ENCODE measurements at regions not wholly inside any gene's neighbourhood (a gene's known extent, or its start where the extent isn't known, plus 50 kb on each side); places are given as distances from the start of the nearest gene placed in this dataset.

GRCh38 chr20:11642866-11643265 lies 274.8 kb upstream of the BTBD3 start:
- H4K20me1 ChIP-seq (ENCODE audit: insufficient read depth), result no peaks in the 10 kb centered on the region
- no peaks in the 10 kb centered on the region for H3K27me3 ChIP-seq (ENCODE audit: insufficient read depth, low read depth)
- H2AFZ ChIP-seq (ENCODE audit: low read depth), result no peak overlapping the region
- H3K27ac ChIP-seq, result no peak overlapping the region
- no peak overlapping the region for H3K4me3 ChIP-seq (IDR thresholded peaks at IDR 0.05; ENCODE audit: insufficient read depth, low read depth, low read length)
- no peaks in the 10 kb centered on the region for H3K36me3 ChIP-seq (ENCODE audit: insufficient read depth)
- H3K79me2 ChIP-seq (ENCODE audit: insufficient read depth, low read depth), result no peaks in the 10 kb centered on the region
- no peak for TF ChIP-seq CTCF (conservative IDR thresholded peaks at IDR 0.05; ENCODE audit: low read depth, low read length)
- no peak overlapping the region for H3K4me2 ChIP-seq
- no peak overlapping the region for H3K9ac ChIP-seq
- no peaks in the 10 kb centered on the region for H3K4me1 ChIP-seq (ENCODE audit: low read depth, poor library complexity, severe bottlenecking)

GRCh38 chr20:11646359-11646758 lies 271.3 kb upstream of the BTBD3 start:
- Histone ChIP-seq H3K27me3 (ENCODE audit: insufficient read depth, low read depth) (no peaks in the 10 kb centered on the region), H4K20me1 (ENCODE audit: insufficient read depth) (no peaks in the 10 kb centered on the region), H3K36me3 (ENCODE audit: insufficient read depth) (no peaks in the 10 kb centered on the region), H3K4me2 (no peak overlapping the region), H2AFZ (ENCODE audit: low read depth) (no peak overlapping the region), H3K4me1 (ENCODE audit: low read depth, poor library complexity, severe bottlenecking) (no peaks in the 10 kb centered on the region), H3K4me3 (IDR thresholded peaks at IDR 0.05; ENCODE audit: insufficient read depth, low read depth, low read length) (no peak overlapping the region), H3K79me2 (ENCODE audit: insufficient read depth, low read depth) (no peaks in the 10 kb centered on the region), H3K27ac (no peak overlapping the region), H3K9ac (no peak overlapping the region)
- no peak for TF ChIP-seq CTCF (conservative IDR thresholded peaks at IDR 0.05; ENCODE audit: low read depth, low read length)

- H3K27ac ChIP-seq, result no peak overlapping the region
- no peaks in the 10 kb centered on the region for H4K20me1 ChIP-seq (ENCODE audit: insufficient read depth)
- no peak overlapping the region for H3K9ac ChIP-seq
- no peaks in the 10 kb centered on the region for H3K4me1 ChIP-seq (ENCODE audit: low read depth, poor library complexity, severe bottlenecking)
- no peak for TF ChIP-seq CTCF (conservative IDR thresholded peaks at IDR 0.05; ENCODE audit: low read depth, low read length)
- no peaks in the 10 kb centered on the region for H3K36me3 ChIP-seq (ENCODE audit: insufficient read depth)
- H3K79me2 ChIP-seq (ENCODE audit: insufficient read depth, low read depth), result no peaks in the 10 kb centered on the region
- H3K4me3 ChIP-seq (IDR thresholded peaks at IDR 0.05; ENCODE audit: insufficient read depth, low read depth, low read length), result no peak overlapping the region
- H3K4me2 ChIP-seq, result no peak overlapping the region
- no peak overlapping the region for H2AFZ ChIP-seq (ENCODE audit: low read depth)
- H3K27me3 ChIP-seq (ENCODE audit: insufficient read depth, low read depth), result no peaks in the 10 kb centered on the region
Measured at GRCh38 chr20:11650566-11650965, 267.1 kb upstream of the BTBD3 start.

GRCh38 chr20:11651138-11651537 lies 266.6 kb upstream of the BTBD3 start:
- no peaks in the 10 kb centered on the region for H3K79me2 ChIP-seq (ENCODE audit: insufficient read depth, low read depth)

More at GRCh38 chr20:11651138-11651537, 266.6 kb upstream of the BTBD3 start:
- no peaks in the 10 kb centered on the region for H3K27me3 ChIP-seq (ENCODE audit: insufficient read depth, low read depth)
- no peaks in the 10 kb centered on the region for H3K36me3 ChIP-seq (ENCODE audit: insufficient read depth)
- no peak overlapping the region for H3K4me3 ChIP-seq (IDR thresholded peaks at IDR 0.05; ENCODE audit: insufficient read depth, low read depth, low read length)
- no peak overlapping the region for H3K9ac ChIP-seq
- H3K4me1 ChIP-seq (ENCODE audit: low read depth, poor library complexity, severe bottlenecking), result no peaks in the 10 kb centered on the region
- H2AFZ ChIP-seq (ENCODE audit: low read depth), result no peak overlapping the region
- TF ChIP-seq CTCF (conservative IDR thresholded peaks at IDR 0.05; ENCODE audit: low read depth, low read length), result no peak
- H3K27ac ChIP-seq, result no peak overlapping the region
- H4K20me1 ChIP-seq (ENCODE audit: insufficient read depth), result no peaks in the 10 kb centered on the region
- H3K4me2 ChIP-seq, result no peak overlapping the region

Measured in KMS-11 (cell line).